ENCODE measurements at regions not wholly inside any gene's neighbourhood (a gene's known extent, or its start where the extent isn't known, plus 50 kb on each side); places are given as distances from the start of the nearest gene placed in this dataset.

DNA sequence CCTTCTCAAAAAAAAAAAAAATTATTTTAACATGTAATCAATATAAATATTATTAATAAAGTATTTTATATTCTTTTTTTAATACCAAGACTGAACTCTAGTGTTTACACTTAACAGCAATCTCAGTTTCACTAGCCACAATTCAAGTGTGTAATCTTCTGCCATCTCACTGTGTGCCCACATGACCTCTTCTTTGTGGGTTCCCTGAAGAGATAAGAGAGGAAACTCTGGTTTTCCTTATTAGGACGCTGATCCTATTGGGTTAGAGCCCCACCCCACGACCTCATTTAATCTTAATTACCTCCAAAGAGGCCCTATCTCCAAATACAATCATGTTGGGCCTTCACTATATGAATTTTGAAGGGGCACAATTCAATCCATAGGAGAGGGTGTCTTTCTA is 177.6 kb downstream of the STK31 start:
- peaks cover 0 to 3% of the 10 kb centered on the region in 2 donors for H3K27me3 ChIP-seq (ENCODE audit: control insufficient read depth in 2 of 2, insufficient read depth in 2 of 2, low read length in 2 of 2)
- DNase-seq (no peak), ATAC-seq (no peak)
- no peaks in the 10 kb centered on the region for H3K9me3 ChIP-seq (ENCODE audit: control insufficient read depth in 2 of 3, low read length in 3 of 3)
- POLR2A ChIA-PET: no interaction called here
- H3K4me1 Mint-ChIP-seq: no peaks in the 10 kb centered on the region
- H3K27me3 Mint-ChIP-seq: peaks cover 4 to 16% (median 12%) of the 10 kb centered on the region in 5 donors
- CTCF ChIA-PET: no interaction called here
- no peaks in the 10 kb centered on the region for H3K36me3 ChIP-seq (ENCODE audit: control insufficient read depth in 2 of 3, insufficient read depth in 3 of 3, low read length in 3 of 3)
- H3K4me1 ChIP-seq (ENCODE audit: control insufficient read depth in 2 of 2, insufficient read depth in 2 of 2, low read length in 2 of 2): no peaks in the 10 kb centered on the region
- no peak overlapping the region for H3K27ac Mint-ChIP-seq
- intact Hi-C loops (cut with micrococcal nuclease): no loop called here
- no peak overlapping the region for H3K4me3 ChIP-seq (ENCODE audit: low read length)
- no peaks in the 10 kb centered on the region for H3K36me3 Mint-ChIP-seq
- peaks cover 0 to 10% (median 2%) of the 10 kb centered on the region in 11 donors for H3K9me3 Mint-ChIP-seq
- H3K27ac ChIP-seq (ENCODE audit: low read depth, low read length): no peak overlapping the region
- H3K4me3 Mint-ChIP-seq: no peak overlapping the region

DNA sequence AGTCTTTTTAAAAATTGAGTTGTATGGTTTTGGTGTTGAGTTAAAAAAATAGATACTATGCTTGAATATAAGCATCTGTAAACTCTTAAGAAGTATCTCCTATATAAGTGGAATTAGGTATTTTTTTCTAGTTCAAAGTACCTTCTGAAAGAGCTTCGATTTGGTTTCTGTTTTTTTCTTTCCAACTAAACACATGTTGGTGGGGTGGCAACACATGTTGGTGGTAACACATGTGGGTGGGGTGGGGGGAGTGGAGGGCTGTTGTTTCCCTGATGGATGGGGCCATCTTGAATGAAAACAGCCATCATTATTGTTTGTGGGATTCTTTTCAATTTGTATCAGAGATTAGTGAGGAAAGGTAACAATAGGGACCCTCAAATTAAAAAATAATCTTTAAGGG is 178.9 kb downstream of the STK31 start:
- H3K9me3 ChIP-seq (ENCODE audit: control insufficient read depth in 2 of 3, low read length in 3 of 3): no peaks in the 10 kb centered on the region
- H3K36me3 Mint-ChIP-seq: no peaks in the 10 kb centered on the region
- H3K4me3 ChIP-seq (ENCODE audit: low read length): no peak overlapping the region
- H3K27me3 Mint-ChIP-seq: peaks cover 4 to 16% (median 12%) of the 10 kb centered on the region in 5 donors
- no peak overlapping the region for H3K27ac Mint-ChIP-seq
- H3K4me1 ChIP-seq (ENCODE audit: control insufficient read depth in 2 of 2, insufficient read depth in 2 of 2, low read length in 2 of 2): peaks cover 0 to under 1% of the 10 kb centered on the region in 2 donors
- ChIA-PET CTCF (no interaction called here), POLR2A (no interaction called here)
- H3K36me3 ChIP-seq (ENCODE audit: control insufficient read depth in 2 of 3, insufficient read depth in 3 of 3, low read length in 3 of 3): no peaks in the 10 kb centered on the region
- no peak overlapping the region for H3K4me3 Mint-ChIP-seq
- intact Hi-C loops (cut with micrococcal nuclease): no loop called here
- peaks cover 0 to 13% (median 12%) of the 10 kb centered on the region in 7 donors for H3K4me1 Mint-ChIP-seq
- ATAC-seq (no peak), DNase-seq (no peak)
- peaks cover 0 to 10% (median 2%) of the 10 kb centered on the region in 11 donors for H3K9me3 Mint-ChIP-seq
- H3K27ac ChIP-seq (ENCODE audit: low read depth, low read length): no peak overlapping the region
- H3K27me3 ChIP-seq (ENCODE audit: control insufficient read depth in 2 of 2, insufficient read depth in 2 of 2, low read length in 2 of 2): no peaks in the 10 kb centered on the region

DNA sequence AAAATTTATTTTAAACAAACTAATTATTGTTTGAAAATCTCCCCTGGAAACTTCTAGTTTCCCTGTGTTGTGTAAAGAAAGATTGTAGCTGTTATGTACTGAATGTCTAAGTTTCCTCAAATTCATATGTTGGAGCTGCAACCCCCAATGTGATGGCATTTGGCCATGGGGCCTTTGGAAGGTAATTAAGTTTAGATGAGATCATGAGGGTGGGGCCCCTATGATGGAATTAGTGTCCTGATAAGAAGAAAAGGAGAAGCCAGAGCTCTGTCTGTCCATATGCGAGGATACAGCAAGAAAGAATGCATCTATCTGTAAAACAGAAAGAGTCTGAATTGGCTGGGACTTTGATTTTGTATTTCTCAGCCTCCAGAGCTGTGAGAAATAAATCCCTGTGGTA is 179.5 kb downstream of the STK31 start:
- Histone ChIP-seq H3K4me3 (ENCODE audit: low read length) (no peak overlapping the region), H3K27ac (ENCODE audit: low read depth, low read length) (no peak overlapping the region), H3K27me3 (ENCODE audit: control insufficient read depth in 2 of 2, insufficient read depth in 2 of 2, low read length in 2 of 2) (no peaks in the 10 kb centered on the region), H3K36me3 (ENCODE audit: control insufficient read depth in 2 of 3, insufficient read depth in 3 of 3, low read length in 3 of 3) (no peaks in the 10 kb centered on the region), H3K9me3 (ENCODE audit: control insufficient read depth in 2 of 3, low read length in 3 of 3) (no peaks in the 10 kb centered on the region), H3K4me1 (ENCODE audit: control insufficient read depth in 2 of 2, insufficient read depth in 2 of 2, low read length in 2 of 2) (peaks cover 3 to 7% of the 10 kb centered on the region in 2 donors)
- POLR2A ChIA-PET: no interaction called here
- Mint-ChIP-seq H3K4me3 (no peak overlapping the region), H3K27me3 (peaks cover 4 to 16% (median 13%) of the 10 kb centered on the region in 5 donors), H3K36me3 (no peaks in the 10 kb centered on the region), H3K9me3 (peaks cover 0 to 10% (median 2%) of the 10 kb centered on the region in 11 donors), H3K4me1 (peaks cover 2 to 19% (median 18%) of the 10 kb centered on the region in 7 donors), H3K27ac (no peak overlapping the region)
- ATAC-seq (no peak), DNase-seq (no peak)
- CTCF ChIA-PET: no interaction called here
- intact Hi-C loops (cut with micrococcal nuclease): no loop called here

DNA sequence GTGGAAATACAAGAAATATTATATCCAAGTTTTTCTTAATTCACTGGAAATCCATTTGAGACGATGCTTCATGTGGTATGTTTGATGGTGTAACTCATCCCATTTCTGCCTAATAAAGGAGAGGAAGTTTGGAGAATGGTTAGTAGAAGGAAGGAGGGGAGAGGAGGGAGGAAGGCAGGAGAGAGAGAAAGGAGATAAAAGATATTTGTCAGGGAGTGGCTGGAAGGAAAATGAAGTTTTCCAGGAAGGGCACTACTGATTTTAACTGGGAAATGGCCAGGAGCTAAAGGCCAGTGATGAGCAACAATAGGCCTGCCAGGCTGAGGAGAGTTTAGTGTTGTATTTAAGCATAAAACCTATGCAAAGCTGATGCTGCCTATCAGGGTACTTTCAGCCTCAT is 182.0 kb downstream of the STK31 start:
- POLR2A ChIA-PET: no interaction called here
- ATAC-seq: no peak
- no peak overlapping the region for H3K27ac Mint-ChIP-seq

DNA sequence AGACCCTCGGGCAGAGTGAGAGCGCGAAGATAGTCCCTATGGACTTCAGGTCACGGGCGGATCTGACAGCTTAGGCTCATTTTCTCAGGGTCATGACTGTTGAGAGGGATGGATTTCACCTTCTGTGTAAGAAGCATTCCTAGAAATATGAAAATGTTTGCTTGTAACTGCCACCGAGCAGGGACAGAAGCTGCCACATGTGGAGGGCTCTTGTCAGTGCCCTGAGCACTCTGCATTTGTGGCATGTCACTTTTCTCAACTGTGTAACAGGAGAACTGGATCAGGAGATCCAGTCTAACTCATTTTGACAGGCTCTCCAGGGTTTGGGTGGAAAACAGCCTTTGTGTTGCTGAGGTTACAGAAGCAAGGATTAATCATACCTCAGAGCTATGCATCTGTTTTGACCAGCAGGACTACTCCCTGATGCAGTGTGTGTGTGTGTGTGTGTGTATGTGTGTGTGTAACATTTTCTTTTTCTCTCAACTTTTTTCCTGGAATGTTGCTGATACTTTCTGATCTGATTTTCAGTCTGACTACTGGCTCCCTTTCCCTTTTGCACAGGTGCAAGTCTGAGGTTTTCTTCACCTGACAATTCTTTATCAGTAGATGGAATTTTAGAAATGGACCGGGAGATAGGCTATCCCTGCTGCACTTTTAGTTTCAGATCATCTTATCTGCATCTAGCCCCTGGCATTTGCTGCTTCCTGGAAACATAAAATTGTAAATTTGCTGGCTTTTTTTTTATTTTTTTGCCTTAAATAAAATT is 183.3 kb downstream of the STK31 start:
- Histone ChIP-seq H3K4me1 (ENCODE audit: control insufficient read depth in 2 of 2, insufficient read depth in 2 of 2, low read length in 2 of 2) (peaks cover 4 to 16% of the 10 kb centered on the region in 2 donors), H3K4me3 (ENCODE audit: low read length) (no peak overlapping the region), H3K27me3 (ENCODE audit: control insufficient read depth in 2 of 2, insufficient read depth in 2 of 2, low read length in 2 of 2) (no peaks in the 10 kb centered on the region), H3K36me3 (ENCODE audit: control insufficient read depth in 2 of 3, insufficient read depth in 3 of 3, low read length in 3 of 3) (no peaks in the 10 kb centered on the region), H3K9me3 (ENCODE audit: control insufficient read depth in 2 of 3, low read length in 3 of 3) (no peaks in the 10 kb centered on the region), H3K27ac (ENCODE audit: low read depth, low read length) (no peak overlapping the region)
- no peak for DNase-seq
- no peak overlapping the region for H3K4me3 Mint-ChIP-seq
- ChIA-PET CTCF (no interaction called here), POLR2A (no interaction called here)
- peaks cover 12 to 25% (median 18%) of the 10 kb centered on the region in 5 donors for H3K27me3 Mint-ChIP-seq
- peaks cover 10 to 34% (median 30%) of the 10 kb centered on the region in 7 donors for H3K4me1 Mint-ChIP-seq
- H3K36me3 Mint-ChIP-seq: no peaks in the 10 kb centered on the region
- ATAC-seq: no peak
- H3K9me3 Mint-ChIP-seq: peaks cover 0 to 10% (median 3%) of the 10 kb centered on the region in 11 donors
- H3K27ac Mint-ChIP-seq: no peak overlapping the region
- intact Hi-C loops (cut with micrococcal nuclease): no loop called here

More for the DNA sequence above, 182.0 kb downstream of the STK31 start:
- intact Hi-C loops (cut with micrococcal nuclease): no loop called here
- peaks cover 10 to 34% (median 30%) of the 10 kb centered on the region in 7 donors for H3K4me1 Mint-ChIP-seq
- H3K4me3 Mint-ChIP-seq: peak overlapping the region in 1 of 10 donors; percentile 42
- H3K27me3 Mint-ChIP-seq: peaks cover 12 to 23% (median 18%) of the 10 kb centered on the region in 5 donors
- no peak overlapping the region for H3K27ac ChIP-seq (ENCODE audit: low read depth, low read length)
- no peaks in the 10 kb centered on the region for H3K9me3 ChIP-seq (ENCODE audit: control insufficient read depth in 2 of 3, low read length in 3 of 3)
- H3K27me3 ChIP-seq (ENCODE audit: control insufficient read depth in 2 of 2, insufficient read depth in 2 of 2, low read length in 2 of 2): no peaks in the 10 kb centered on the region
- CTCF ChIA-PET: no interaction called here
- no peaks in the 10 kb centered on the region for H3K36me3 Mint-ChIP-seq
- no peak for DNase-seq
- no peaks in the 10 kb centered on the region for H3K36me3 ChIP-seq (ENCODE audit: control insufficient read depth in 2 of 3, insufficient read depth in 3 of 3, low read length in 3 of 3)
- H3K4me1 ChIP-seq (ENCODE audit: control insufficient read depth in 2 of 2, insufficient read depth in 2 of 2, low read length in 2 of 2): peaks cover 4 to 16% of the 10 kb centered on the region in 2 donors
- H3K9me3 Mint-ChIP-seq: peaks cover 0 to 10% (median 3%) of the 10 kb centered on the region in 11 donors
- no peak overlapping the region for H3K4me3 ChIP-seq (ENCODE audit: low read length)

DNA sequence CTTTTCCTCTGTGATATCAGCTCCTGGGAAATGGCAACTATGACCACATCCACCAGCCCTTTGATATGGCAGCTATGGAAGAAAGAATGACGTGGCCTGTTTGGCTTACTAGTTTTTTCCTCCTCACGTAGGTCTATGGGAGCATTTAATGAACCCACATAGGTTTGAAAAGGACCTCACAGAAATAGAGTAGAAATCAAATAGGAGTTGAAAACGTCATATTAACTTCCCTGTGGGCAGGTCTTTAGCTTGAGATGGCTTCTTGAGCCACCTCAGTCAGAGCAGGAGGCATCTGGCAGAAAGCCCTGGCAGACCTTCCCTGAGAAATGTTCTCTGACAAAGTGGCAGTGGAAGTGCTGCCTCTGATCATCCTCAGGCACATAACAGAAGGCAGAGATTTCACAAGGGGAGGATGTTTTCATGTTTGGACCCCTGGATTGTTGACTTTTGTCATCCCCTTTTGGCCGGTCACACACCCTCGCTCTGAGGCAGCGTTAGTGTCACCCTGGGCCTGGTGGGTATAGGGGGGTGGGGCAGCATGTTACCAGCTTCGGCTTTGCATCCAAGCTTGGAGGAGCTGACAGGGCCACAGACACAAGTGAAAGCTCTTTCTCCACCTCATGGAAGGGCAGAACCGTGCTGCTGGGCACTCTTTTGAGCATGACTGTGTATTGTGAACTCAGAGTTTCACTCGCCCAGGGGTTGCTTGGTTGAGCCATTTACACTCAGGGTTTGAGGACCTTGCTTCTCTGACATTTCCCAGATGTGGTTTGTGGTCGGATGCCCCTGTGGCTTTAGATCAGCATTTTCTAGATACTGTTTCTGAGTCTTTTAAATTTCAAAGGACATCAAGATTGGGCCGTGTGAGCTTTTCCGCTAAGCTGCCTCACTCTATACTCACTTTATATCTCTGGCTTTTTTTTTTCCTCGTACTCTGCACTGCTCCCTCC is 184.2 kb downstream of the STK31 start:
- H3K27ac Mint-ChIP-seq: peak overlapping the region in 2 of 9 donors; percentile 10 to 50
- no peaks in the 10 kb centered on the region for H3K36me3 ChIP-seq (ENCODE audit: control insufficient read depth in 2 of 3, insufficient read depth in 3 of 3, low read length in 3 of 3)

More for the DNA sequence above, 184.2 kb downstream of the STK31 start:
- H3K4me1 Mint-ChIP-seq: peaks cover 10 to 34% (median 30%) of the 10 kb centered on the region in 7 donors
- DNase-seq: peak in 2 of 9 donors; percentile 4 to 56
- Histone ChIP-seq H3K9me3 (ENCODE audit: control insufficient read depth in 2 of 3, low read length in 3 of 3) (no peaks in the 10 kb centered on the region), H3K4me1 (ENCODE audit: control insufficient read depth in 2 of 2, insufficient read depth in 2 of 2, low read length in 2 of 2) (peaks cover 4 to 16% of the 10 kb centered on the region in 2 donors), H3K4me3 (ENCODE audit: low read length) (no peak overlapping the region), H3K27ac (ENCODE audit: low read depth, low read length) (no peak overlapping the region), H3K27me3 (ENCODE audit: control insufficient read depth in 2 of 2, insufficient read depth in 2 of 2, low read length in 2 of 2) (no peaks in the 10 kb centered on the region)
- no peaks in the 10 kb centered on the region for H3K36me3 Mint-ChIP-seq
- POLR2A ChIA-PET: interaction anchor here (0.6 kb wide), 1 partner anchor 83 kb away, joined by 3 read pairs; no protein-coding TSS in a partner anchor
- ATAC-seq: peak; percentile 27
- H3K9me3 Mint-ChIP-seq: peaks cover 0 to 10% (median 3%) of the 10 kb centered on the region in 11 donors
- CTCF ChIA-PET: no interaction called here
- peak overlapping the region in 5 of 10 donors; percentile 5 to 52 (median 41) for H3K4me3 Mint-ChIP-seq
- intact Hi-C loops (cut with micrococcal nuclease): no loop called here
- peaks cover 12 to 25% (median 18%) of the 10 kb centered on the region in 5 donors for H3K27me3 Mint-ChIP-seq

Data from naive thymus-derived CD4-positive, alpha-beta T cell (primary cell).